Mucosa of descending colon (tissue), 3 donors: ENCODE measurements at regions not wholly inside any gene's neighbourhood (a gene's known extent, or its start where the extent isn't known, plus 50 kb on each side); places are given as distances from the start of the nearest gene placed in this dataset.
A peak's percentile ranks its signal among the peaks of the same experiment; 100 is the strongest.

Experiments used
- ATAC-seq: fragments of 200-7000 bp; cut with Tn5 transposase; one replicate; pipeline ENCODE4 v1.9.1; 2020; ENCODE audit warnings: mild to moderate bottlenecking, moderate library complexity
- DNase-seq, 3 donors: peaks; one replicate each; pipeline ENCODE4 v3.0.0-alpha.2; 2020
- H3K36me3 ChIP-seq: fragments of 200-600 bp; one replicate; pipeline ENCODE4 v1.8.0; 2021; ENCODE audit warnings: low read depth, mild to moderate bottlenecking
- H3K4me1 ChIP-seq: fragments of 200-600 bp; one replicate; pipeline ENCODE4 v1.8.0; 2021; ENCODE audit warnings: low read depth, mild to moderate bottlenecking
- H3K4me3 ChIP-seq: fragments of 200-600 bp; one replicate; pipeline ENCODE4 v1.8.0; 2021; ENCODE audit warnings: mild to moderate bottlenecking
- H3K9me3 ChIP-seq: fragments of 200-600 bp; one replicate; pipeline ENCODE4 v1.8.0; 2021; ENCODE audit warnings: mild to moderate bottlenecking
- CTCF ChIP-seq: fragments of 200-600 bp; IDR thresholded peaks from one replicate; pipeline ENCODE4 v1.8.0; 2022; ENCODE audit warnings: antibody characterized with exemption, mild to moderate bottlenecking
- intact Hi-C, 2 donors: fragments of 100-400 bp; cut with DNase I in 1 of 2; cut with micrococcal nuclease in 1 of 2; formaldehyde crosslinking; loops; one replicate each; pipeline versions ENCODE4 v1.11.0 to v1.11.1; 2022; cut with DNase I, micrococcal nuclease
- donor health status: DM: no; HTN: no; CAD: no; lungs with moderate emphysema.
- donor health status: DM: no; HTN: no; CAD: no.
- donor health status: DM: no; HTN: yes; CAD: no.

DNA sequence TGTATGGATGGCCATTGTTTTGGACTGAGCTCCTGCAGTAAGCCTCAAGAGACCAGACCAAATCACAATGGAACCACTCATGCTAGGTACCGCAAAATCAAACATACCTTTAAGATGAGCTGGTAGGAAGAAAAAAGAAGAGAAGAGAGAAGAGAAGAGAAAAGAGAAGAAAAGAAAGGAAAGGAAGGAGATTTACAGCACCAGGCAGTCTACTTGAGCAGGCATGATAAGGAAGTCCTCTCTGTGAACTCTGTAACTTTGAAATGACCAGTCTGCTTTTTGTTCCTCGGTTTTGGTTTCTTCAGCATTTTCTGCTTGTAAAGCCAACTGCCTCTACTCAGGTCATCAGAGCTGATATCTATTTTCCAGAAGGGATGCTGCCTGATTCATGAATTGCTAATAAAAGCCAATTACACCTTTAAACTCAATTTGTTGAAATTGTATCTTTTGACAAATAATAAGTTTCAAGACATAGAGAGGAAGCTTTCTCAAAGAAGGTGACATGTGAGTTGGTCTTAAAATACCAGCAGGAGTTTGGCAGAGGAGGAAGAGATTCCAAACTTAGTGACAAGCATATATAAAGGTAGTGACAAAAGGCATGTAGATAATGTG lies 134.3 kb downstream of the UNC5CL start:
- H3K4me3 ChIP-seq = no peak overlapping the region
- DNase-seq = no peak
- no peaks in the 10 kb centered on the region for H3K36me3 ChIP-seq
- no peaks in the 10 kb centered on the region for H3K4me1 ChIP-seq
- no peak for TF ChIP-seq CTCF
- ATAC-seq = peak; percentile 30
- intact Hi-C loops = no loop called here
- no peaks in the 10 kb centered on the region for H3K9me3 ChIP-seq

DNA sequence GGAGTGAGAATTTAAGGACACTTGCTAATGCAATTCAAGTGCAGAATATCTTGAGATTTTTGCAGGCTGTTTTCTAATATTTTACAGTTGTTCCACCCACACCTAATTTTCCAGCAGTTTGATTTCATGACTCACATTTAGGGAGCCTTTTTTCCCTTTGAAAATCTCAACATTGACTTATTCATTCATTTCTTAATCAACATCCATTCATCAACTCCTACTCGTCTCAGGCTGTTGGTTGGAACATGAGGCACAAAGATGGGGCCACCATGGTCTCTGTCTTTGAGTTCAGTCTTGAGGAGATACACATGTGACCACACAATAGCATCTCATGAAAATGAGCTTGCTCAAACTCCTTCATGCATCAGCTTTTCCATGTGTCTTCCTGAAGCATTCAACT lies 135.6 kb downstream of the UNC5CL start:
- intact Hi-C loops = no loop called here
- no peak for DNase-seq
- Histone ChIP-seq H3K9me3 (no peaks in the 10 kb centered on the region), H3K36me3 (no peaks in the 10 kb centered on the region), H3K4me3 (no peak overlapping the region), H3K4me1 (no peaks in the 10 kb centered on the region)
- TF ChIP-seq CTCF = no peak
- ATAC-seq = no peak

GRCh38 chr6:40901322-40902055 lies 137.5 kb downstream of the UNC5CL start:
- intact Hi-C loops = no loop called here
- H3K36me3 ChIP-seq = no peaks in the 10 kb centered on the region
- H3K9me3 ChIP-seq = no peaks in the 10 kb centered on the region
- H3K4me3 ChIP-seq = no peak overlapping the region
- DNase-seq (no peak), ATAC-seq (no peak)
- TF ChIP-seq CTCF = no peak
- H3K4me1 ChIP-seq = no peaks in the 10 kb centered on the region

- H3K36me3 ChIP-seq = no peaks in the 10 kb centered on the region
- ATAC-seq = no peak
- no peak for TF ChIP-seq CTCF
- H3K9me3 ChIP-seq = no peaks in the 10 kb centered on the region
- no peak overlapping the region for H3K4me3 ChIP-seq
- no peaks in the 10 kb centered on the region for H3K4me1 ChIP-seq
- DNase-seq = no peak
- intact Hi-C loops = no loop called here
Measured at GRCh38 chr6:40900791-40901190, 138.2 kb downstream of the UNC5CL start.

DNA sequence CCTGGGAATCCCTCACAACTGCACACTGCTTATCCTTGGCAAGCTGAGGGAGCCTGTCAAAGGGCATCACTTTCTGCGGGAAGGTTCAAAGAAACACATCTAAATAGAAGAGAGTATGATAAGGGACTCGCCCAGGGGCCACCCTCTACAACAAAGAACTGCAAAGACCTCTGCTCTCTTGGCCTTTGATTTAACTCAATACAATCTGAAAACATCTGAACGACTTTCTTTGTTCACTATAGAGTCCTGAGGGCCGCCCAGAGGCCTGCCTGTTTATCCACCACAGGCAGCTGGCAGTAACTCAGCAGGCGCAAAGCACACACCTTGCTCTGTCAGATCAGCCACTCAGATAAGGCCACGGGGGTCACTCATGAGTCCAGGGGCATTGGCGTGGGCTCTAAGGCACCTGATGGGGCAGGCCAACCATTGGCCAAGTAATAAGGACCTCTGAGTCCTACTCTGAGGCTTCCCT lies 139.3 kb downstream of the UNC5CL start:
- no peak for DNase-seq
- TF ChIP-seq CTCF = no peak
- no peaks in the 10 kb centered on the region for H3K4me1 ChIP-seq
- no peaks in the 10 kb centered on the region for H3K9me3 ChIP-seq
- intact Hi-C loops = loop anchor here in 1 of 2 donors (10.0 kb wide), 1 partner anchor 125 kb away; no protein-coding TSS in a partner anchor
- ATAC-seq = peak; percentile 61
- no peak overlapping the region for H3K4me3 ChIP-seq
- H3K36me3 ChIP-seq = no peaks in the 10 kb centered on the region
